GM18505 (cell line): ENCODE measurements at regions not wholly inside any gene's neighbourhood (a gene's known extent, or its start where the extent isn't known, plus 50 kb on each side); places are given as distances from the start of the nearest gene placed in this dataset.
A peak's percentile ranks its signal among the peaks of the same experiment; 100 is the strongest.

Source experiments
- ATAC-seq: cut with Tn5 transposase; IDR thresholded peaks from one replicate; pipeline ENCODE4 v1.9.1; 2021; ENCODE audit not compliant: unreplicated experiment
- POLR2A ChIP-seq: IDR thresholded peaks from 4 replicates; pipeline ENCODE4 v1.6.1; 2011; ENCODE audit warnings: borderline replicate concordance; ENCODE audit not compliant: insufficient read depth, insufficient read length; ENCODE audit errors: extremely low read depth

DNA sequence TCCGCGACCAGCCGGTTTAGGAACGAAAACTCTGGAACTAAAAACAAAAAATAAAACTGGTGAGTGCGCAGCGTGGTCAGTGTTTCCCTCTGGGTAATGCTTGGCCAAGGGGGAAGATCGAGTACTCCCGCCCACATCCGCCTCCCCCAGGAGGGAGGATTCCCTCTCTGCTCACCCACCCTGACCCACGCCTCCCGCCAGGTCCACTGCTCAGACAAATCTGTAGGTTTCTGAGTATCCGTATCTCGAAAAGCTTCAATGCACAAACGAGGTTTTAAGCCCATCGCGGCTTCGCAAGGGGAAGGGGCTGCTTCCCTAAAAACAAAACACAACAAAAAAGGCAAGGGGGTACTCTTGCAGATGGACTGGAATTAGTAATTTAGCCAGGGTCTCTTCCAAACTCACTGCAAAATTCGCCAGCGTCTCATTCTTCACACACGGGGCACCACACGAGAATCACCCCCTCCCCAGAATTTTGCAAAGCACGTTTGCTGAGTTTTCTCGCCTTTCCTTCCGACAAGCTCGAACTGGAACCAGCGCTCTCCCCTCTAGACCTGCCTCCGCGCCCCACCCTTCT, 75.2 kb downstream of the INSIG1 start:
- no peak for ATAC-seq
- TF ChIP-seq POLR2A: no peak

DNA sequence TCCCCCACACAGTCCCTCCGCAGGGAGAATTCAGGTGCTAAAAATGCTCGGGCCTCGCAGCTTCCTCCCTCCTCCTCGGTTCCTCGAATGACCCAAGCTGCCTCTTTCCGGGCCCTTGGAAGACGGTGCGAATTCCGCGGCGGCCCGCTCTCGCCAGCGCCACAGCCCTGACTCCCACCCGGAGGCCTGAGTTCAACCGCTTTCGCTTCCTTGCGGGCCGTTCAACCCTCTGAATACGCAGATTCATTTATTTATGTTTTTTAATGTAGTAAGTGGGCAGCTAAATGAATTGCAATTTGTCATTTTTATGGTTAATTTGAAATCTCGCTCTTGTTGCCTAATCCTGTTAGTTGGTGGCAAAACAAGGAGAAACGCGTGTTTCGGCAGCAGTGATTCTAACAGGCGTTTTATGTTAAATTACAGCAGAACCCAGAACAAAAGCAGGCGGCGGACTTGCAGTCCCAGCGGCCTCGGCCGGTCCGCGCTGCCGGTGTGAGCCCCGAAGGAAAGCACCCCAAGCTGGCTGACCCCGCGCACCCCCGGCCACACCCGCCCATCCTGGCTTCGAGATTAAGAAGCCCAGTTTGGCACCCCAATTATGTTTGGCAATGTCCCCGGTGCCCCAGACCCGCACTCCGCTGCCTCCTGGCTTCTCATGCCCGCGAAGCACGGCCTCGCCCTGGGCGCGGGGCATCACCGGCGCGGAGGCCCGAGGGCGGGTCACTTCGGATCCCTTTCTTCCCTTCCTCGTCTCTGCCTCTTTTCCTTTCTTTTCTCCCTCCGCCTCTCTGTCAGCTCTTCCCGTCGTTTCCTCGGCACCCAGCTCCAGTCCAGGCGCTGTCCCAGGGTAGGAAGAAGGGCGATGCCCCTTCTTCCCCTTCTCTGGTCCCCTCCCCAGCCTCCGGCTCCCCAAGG, 75.9 kb downstream of the INSIG1 start:
- ATAC-seq: no peak
- no peak for TF ChIP-seq POLR2A

DNA sequence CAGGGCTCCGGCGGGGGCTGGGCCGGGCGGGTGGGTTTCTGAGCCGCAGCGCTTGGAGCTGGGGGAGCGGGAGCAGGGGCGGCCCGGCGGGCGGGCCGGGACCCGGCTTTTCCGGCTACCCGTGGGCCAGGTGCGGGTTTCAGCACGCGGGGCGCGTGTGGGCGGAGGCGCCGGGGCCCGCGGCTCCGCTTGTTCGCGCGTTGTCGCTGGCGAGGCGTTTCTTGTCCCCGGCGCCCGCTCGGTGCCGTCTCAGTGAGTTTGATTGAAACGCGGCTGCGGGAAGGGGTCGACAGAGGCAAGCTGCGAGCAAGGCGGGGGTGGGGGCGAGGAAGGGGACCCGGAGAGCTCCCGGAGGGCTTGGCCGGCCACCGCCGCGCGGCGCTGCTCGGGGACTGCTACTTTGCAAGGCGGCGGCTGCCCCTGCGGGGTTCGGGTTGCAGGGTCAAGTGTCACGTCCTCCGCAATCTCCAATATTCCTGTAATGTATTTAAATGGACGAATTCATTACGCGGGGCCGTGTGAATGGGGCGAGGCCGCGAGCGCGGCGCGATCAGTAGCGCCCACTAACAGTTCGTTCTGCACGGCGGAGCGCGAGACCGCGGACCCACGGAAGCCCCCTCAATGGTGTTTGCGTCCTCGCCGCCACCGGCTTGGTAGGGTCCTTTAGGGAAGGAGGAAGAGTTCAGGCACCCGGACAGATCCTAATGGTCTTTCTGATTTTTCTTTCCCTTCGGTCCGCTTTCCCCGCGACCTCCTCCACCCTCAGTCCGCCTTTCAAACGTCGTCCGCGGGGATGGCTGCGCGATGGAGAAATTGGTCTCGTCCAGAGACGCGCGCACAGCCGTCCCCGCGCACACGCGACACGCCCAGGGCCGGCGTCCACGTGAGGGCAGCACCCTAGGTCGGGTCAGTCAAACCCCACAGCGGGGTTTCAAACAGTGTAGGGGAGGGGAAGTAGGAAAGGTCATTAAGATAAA, 76.9 kb downstream of the INSIG1 start:
- no peak for TF ChIP-seq POLR2A
- ATAC-seq: no peak

DNA sequence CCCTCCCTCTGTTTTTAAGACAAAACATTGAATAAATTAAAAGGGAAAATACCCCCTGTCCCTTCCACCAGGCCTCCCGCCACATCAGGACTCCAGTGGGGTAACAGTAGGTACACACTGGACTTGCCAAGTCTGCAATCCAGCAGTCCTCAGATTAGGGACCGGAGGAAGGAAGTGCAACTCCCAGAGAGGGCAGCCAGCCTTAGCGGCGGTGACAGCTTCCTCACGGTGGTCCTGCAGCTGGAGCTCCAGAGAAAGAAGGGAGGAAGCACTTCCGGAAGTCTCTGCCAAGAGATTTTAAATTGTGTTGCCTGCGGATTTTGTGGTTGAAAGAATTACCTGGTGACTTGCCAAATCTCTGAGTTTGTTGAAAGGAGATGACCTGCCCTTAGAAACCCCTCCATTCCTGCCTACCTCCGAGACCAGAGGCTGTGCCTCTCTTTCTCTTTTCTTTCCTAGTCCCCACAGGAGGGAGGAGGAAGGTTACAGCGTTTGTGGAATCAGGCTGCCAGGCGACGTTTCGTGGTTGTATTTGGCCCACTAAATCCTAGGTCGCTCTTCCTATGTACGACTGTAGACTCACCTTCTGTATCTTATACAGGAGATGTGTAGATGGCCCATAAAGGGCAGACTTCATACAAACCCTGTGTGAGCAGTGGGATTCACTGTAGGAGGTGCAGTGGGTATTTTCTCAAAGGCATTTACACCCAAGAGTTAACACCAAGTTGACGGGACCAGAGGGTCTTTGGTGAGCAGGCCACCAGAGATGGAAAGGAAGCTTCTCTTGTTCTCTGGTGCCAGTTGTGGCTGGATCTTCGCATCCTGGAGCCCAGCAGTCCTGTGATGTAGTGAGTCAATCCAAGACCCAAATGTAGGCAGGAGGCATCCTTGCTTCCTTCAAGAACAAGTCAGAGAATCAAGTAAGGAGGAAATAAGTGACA, 77.9 kb downstream of the INSIG1 start:
- ATAC-seq: no peak

DNA sequence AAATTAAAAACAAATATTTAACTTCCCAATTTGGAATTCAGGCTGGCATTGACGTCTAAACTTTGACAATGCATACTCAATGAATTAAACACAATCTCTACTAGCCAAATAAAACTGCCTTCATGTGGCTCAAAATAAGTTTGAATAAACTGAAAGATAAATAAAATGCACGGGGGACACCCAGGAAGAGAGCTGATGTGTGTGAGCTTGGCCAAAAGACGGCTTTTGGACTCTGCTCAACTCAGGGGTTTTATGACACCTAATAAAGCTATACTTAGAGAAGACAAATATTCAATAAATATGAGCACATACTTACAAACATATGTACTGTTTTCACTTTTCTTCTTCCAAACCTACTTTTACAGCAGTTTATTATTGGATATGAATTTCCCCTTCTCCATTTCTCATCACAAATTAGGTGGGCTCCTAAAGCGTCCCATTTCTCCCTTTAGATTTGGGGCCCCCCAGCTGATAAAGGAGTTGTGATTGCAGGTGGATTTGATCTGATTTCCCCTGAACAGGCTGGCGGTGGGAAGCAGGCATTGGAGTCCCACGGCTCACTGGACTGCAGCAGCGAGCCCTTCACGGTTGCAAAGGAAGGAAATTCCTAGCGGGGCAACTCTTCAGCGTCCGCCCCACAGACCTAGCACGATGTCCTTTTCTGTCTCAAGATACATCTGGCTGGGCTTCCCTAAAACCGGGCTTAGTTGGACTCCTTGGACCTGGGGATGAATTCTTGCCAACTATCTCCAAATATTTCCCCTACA, 79.6 kb downstream of the INSIG1 start:
- ATAC-seq: no peak
- TF ChIP-seq POLR2A: no peak

More for the DNA sequence above, 77.9 kb downstream of the INSIG1 start:
- TF ChIP-seq POLR2A: no peak

DNA sequence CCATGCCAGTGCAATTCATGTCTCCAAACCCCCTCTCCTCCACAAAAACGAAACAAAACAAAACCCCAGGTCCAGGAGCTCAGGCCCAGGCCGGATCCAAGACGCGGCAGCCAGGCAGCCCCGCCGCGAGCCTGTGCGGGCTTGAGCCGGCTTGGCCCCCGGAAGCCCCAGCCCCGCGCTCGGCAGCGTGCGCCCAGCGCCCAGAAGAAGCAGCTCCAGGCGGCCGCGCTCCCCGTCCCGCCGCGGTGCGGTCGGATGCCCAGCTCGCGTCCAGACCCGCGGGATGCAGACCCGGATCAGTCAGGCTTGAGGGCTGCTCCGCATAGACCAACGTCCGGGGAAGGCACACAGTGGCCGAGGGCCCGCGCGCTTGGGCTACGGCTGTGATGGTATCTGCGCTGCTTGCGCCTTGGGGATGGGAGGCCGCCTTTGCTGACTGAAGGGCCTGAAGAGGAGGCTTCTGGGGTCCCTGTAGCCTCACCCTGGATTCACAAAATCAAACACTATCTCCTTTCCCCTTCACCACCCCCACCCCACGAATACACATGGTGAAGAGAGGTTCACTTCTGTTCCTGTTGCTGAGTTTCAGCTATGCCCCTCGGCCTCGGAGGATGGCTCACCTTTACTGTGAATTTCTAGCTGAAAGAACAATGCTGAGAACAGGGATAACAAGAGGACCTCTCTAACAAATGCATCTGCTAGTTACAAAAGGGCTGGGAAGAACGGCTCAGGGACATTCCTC, 79.9 kb upstream of the EN2 start:
- TF ChIP-seq POLR2A: no peak
- no peak for ATAC-seq

DNA sequence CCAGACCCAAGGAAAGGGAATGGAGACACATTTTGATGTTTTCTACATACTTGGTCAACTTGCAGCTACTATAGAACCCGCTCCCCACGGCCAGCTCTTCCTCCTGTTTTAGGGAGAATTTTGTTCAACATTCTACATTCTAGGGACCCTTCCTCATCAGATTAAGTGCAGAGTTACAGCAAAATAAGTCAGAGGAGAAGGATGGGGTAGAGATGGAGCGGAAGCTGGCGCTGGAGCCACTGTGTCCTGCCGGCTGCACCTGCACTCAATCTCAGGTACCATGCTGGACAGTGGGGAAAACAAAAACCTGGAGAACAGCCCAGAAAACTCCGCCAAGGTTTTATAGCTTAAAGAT, 79.4 kb upstream of the EN2 start:
- no peak for TF ChIP-seq POLR2A
- no peak for ATAC-seq

DNA sequence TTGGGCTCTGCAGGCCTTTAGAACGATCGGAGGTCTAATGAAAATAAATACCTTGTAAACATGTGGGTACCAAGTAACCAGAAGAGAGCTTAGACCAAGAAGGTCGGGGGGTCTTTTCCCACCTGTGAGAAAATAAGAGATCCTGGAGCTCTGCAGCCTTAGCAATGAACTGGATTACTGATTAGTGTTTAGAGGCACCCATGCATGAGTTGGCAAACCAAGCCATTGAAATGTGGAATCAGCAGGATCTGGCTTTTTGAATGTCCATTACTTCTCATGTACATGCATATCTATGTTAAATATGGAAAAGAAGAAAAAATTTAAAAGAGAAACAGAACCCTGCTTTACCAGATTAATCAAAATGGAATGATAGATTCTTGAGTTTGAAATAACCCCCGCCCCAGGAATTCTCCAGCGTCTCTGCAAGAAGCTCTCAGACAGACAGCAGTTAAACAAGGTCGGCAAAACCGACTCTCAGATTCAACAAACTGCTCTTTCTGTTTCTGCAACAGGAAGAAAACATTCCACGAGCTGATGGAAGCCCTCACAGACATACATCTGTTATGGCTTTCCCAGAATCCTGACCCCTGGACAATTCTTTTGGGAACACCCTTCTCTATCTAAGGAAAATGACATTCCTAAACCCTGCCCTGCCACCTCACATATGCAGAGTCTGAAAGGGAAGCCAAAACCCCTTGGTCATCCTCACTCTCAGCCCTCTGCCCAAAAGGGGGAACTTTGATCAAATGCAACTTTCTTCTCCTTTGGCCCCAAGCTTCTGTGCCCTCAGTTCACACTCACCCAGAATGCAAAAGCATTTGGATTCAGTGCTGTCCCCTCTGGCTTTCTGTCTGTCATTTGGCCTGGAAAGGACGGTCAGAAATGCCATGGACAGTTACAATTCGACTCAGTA, 78.7 kb upstream of the EN2 start:
- no peak for ATAC-seq
- TF ChIP-seq POLR2A: no peak

DNA sequence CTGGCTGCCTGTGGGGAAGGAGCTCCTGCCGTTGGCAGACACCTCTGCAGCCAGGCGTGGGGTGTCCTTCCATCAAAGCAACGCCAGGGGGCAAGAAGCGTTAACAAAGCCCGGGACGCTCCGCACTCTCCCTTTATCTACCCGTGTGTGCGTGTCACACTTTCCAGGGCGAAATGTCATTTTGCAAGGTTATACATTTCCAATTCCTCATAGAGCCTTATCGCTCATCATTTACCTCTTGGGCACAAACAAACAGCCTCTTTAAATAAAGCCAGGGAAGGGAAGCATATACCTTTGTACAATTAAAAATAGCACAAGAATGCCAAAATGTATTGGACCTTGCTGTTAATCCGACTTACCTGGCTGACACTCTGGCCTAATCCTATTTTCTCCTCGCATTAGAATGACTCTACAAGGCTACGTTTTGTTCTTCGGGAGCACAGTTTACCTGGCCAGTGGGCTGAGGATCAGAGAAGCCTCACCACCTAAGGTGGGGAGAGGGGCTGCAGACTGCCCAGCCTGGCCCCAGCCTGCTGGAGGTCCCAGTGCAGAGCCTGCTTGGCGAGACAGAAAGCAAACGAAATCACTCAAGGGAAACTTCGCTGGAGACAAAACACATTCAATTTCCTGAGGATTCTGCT, 77.6 kb upstream of the EN2 start:
- no peak for TF ChIP-seq POLR2A
- peak; percentile 80 for ATAC-seq
